CD4-positive, alpha-beta memory T cell (primary cell): ENCODE measurements at regions not wholly inside any gene's neighbourhood (a gene's known extent, or its start where the extent isn't known, plus 50 kb on each side); places are given as distances from the start of the nearest gene placed in this dataset.

Experiments
- CTCF ChIA-PET: fragments of 350-600 bp; sonication (Branson Sonifier 250); formaldehyde crosslinking; loops from one replicate; lab custom pipeline; 2021; ENCODE audit warnings: inconsistent platforms; ENCODE audit not compliant: partially characterized antibody; lab: Charles Lee
- POLR2A ChIA-PET: fragments of 350-600 bp; sonication (Branson Sonifier 250); formaldehyde crosslinking; loops from one replicate; lab custom pipeline; 2021; ENCODE audit not compliant: partially characterized antibody; lab: Charles Lee
- DNase-seq, 5 donors: peaks; one replicate each; pipeline versions ENCODE4 v3.0.0 to v3.0.0-alpha.2; 2020 to 2022; ENCODE audit warnings: mixed read lengths in 1 of 5
- H3K27ac ChIP-seq: one replicate; pipeline ENCODE4 v1.7.0; 2013; ENCODE audit warnings: low read depth, low read length
- H3K27me3 ChIP-seq: 2 replicates; pipeline ENCODE4 v1.7.0; 2013; ENCODE audit warnings: mild to moderate bottlenecking, low read length, moderate library complexity; ENCODE audit not compliant: insufficient read depth
- H3K36me3 ChIP-seq: 2 replicates; pipeline ENCODE4 v1.7.0; 2013; ENCODE audit warnings: mild to moderate bottlenecking, low read length, moderate library complexity; ENCODE audit not compliant: insufficient read depth
- H3K4me1 ChIP-seq: 2 replicates; pipeline ENCODE4 v1.7.0; 2013; ENCODE audit warnings: mild to moderate bottlenecking, low read length, moderate library complexity; ENCODE audit not compliant: insufficient read depth
- H3K4me3 ChIP-seq, 2 donors: one replicate each; pipeline ENCODE4 v1.7.0; 2013; ENCODE audit warnings: low read length in 2 of 2, mild to moderate bottlenecking in 1 of 2
- H3K9me3 ChIP-seq, 2 donors: one replicate each; pipeline ENCODE4 v1.7.0; 2013; ENCODE audit warnings: low read length in 2 of 2, control low read depth in 1 of 2; ENCODE audit not compliant: control insufficient read depth in 1 of 2
- H3K27ac Mint-ChIP-seq, 7 donors: one replicate each; pipeline ENCODE4 v1.8.0; 2020 to 2021; ENCODE audit warnings: mixed read lengths in 7 of 7, mild to moderate bottlenecking in 6 of 7, inconsistent platforms in 3 of 7, moderate library complexity in 3 of 7
- H3K27me3 Mint-ChIP-seq, 2 donors: one replicate each; pipeline ENCODE4 v1.8.0; 2020 to 2021; ENCODE audit warnings: mixed read lengths in 2 of 2
- H3K36me3 Mint-ChIP-seq, 2 donors: one replicate each; pipeline ENCODE4 v1.8.0; 2020 to 2021; ENCODE audit warnings: mixed read lengths in 2 of 2, inconsistent platforms in 1 of 2, mild to moderate bottlenecking in 1 of 2
- H3K4me1 Mint-ChIP-seq, 4 donors: one replicate each; pipeline ENCODE4 v1.8.0; 2020 to 2021; ENCODE audit warnings: mixed read lengths in 4 of 4, mild to moderate bottlenecking in 1 of 4
- H3K4me3 Mint-ChIP-seq, 8 donors: one replicate each; pipeline ENCODE4 v1.8.0; 2020 to 2021; ENCODE audit warnings: mixed read lengths in 8 of 8, mild to moderate bottlenecking in 7 of 8, moderate library complexity in 6 of 8, inconsistent platforms in 3 of 8
- H3K9me3 Mint-ChIP-seq, 8 donors: one replicate each; pipeline ENCODE4 v1.8.0; 2020 to 2021; ENCODE audit warnings: mixed read lengths in 8 of 8, mild to moderate bottlenecking in 5 of 8, inconsistent platforms in 3 of 8, moderate library complexity in 1 of 8
- intact Hi-C: fragments of 100-400 bp; cut with micrococcal nuclease; formaldehyde crosslinking; loops from one replicate; pipeline ENCODE4 v1.15.1; 2023

GRCh38 chr1:30450148-30450817 lies 273.1 kb downstream of the MATN1 start:
- Histone ChIP-seq H3K9me3 (no peaks in the 10 kb centered on the region), H3K27ac (no peak overlapping the region), H3K4me1 (no peaks in the 10 kb centered on the region), H3K27me3 (no peaks in the 10 kb centered on the region), H3K4me3 (no peak overlapping the region), H3K36me3 (no peaks in the 10 kb centered on the region)
- Mint-ChIP-seq H3K27me3 (peaks cover 0 to 3% of the 10 kb centered on the region in 2 donors), H3K36me3 (no peaks in the 10 kb centered on the region), H3K4me1 (no peaks in the 10 kb centered on the region), H3K27ac (no peak overlapping the region), H3K9me3 (peaks cover 0 to 4% (median 0%) of the 10 kb centered on the region in 8 donors), H3K4me3 (no peak overlapping the region)
- no peak for DNase-seq
- intact Hi-C loops, result no loop called here
- ChIA-PET POLR2A (no interaction called here), CTCF (no interaction called here)

DNA sequence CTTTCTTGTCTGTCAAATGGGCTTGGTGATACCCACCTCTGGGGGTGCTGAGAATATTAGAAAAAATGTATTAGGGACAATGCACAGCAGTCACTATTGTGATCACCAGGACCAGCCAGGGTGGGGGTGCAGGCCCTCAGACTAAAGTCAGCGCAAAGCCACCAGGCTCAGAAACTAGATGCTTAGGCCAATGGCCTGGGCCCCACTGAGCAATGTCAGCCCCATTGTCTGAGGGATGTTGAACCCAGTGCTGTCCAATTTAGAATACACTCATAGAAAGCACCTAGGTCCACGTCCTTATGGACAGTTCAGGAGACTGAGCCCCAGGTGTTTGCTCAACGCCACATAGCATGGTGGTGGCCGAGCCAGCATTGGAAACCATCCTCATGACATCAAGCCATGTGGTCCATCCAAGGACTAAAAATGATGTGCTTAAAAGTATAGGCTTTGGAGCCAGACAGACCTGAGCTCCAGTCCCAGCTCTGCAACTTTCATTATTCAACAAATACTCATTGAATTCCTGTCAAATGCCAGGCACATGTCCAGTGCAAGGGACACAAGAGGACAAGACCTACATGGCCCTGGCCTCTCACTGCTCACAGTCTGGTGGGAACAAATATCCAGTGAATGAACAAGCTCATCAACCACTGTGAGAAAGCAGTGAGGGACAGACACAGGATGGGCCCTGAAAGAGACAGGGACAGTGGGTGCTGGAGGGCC lies 273.8 kb downstream of the MATN1 start:
- no peaks in the 10 kb centered on the region for H3K9me3 ChIP-seq
- no peak overlapping the region for H3K27ac ChIP-seq
- H3K27me3 ChIP-seq, result no peaks in the 10 kb centered on the region
- H3K4me3 Mint-ChIP-seq, result no peak overlapping the region
- H3K27ac Mint-ChIP-seq, result no peak overlapping the region
- H3K9me3 Mint-ChIP-seq, result peaks cover 0 to 5% (median 0%) of the 10 kb centered on the region in 8 donors
- no peaks in the 10 kb centered on the region for H3K4me1 ChIP-seq
- no peaks in the 10 kb centered on the region for H3K4me1 Mint-ChIP-seq
- no peak for DNase-seq
- H3K4me3 ChIP-seq, result no peak overlapping the region
- no peaks in the 10 kb centered on the region for H3K36me3 Mint-ChIP-seq
- peaks cover 0 to 4% of the 10 kb centered on the region in 2 donors for H3K27me3 Mint-ChIP-seq
- ChIA-PET CTCF (no interaction called here), POLR2A (no interaction called here)
- intact Hi-C loops, result no loop called here
- no peaks in the 10 kb centered on the region for H3K36me3 ChIP-seq

GRCh38 chr1:30449003-30449402 lies 274.4 kb downstream of the MATN1 start:
- no peak overlapping the region for H3K4me3 ChIP-seq
- peaks cover 0 to 7% (median 2%) of the 10 kb centered on the region in 8 donors for H3K9me3 Mint-ChIP-seq
- no peaks in the 10 kb centered on the region for H3K9me3 ChIP-seq
- intact Hi-C loops, result no loop called here
- DNase-seq, result no peak
- H3K27me3 ChIP-seq, result no peaks in the 10 kb centered on the region
- no peaks in the 10 kb centered on the region for H3K36me3 Mint-ChIP-seq
- ChIA-PET CTCF (no interaction called here), POLR2A (no interaction called here)
- no peak overlapping the region for H3K4me3 Mint-ChIP-seq
- H3K4me1 ChIP-seq, result no peaks in the 10 kb centered on the region
- no peak overlapping the region for H3K27ac ChIP-seq
- no peaks in the 10 kb centered on the region for H3K36me3 ChIP-seq
- H3K4me1 Mint-ChIP-seq, result no peaks in the 10 kb centered on the region
- no peak overlapping the region for H3K27ac Mint-ChIP-seq
- peaks cover 0 to 4% of the 10 kb centered on the region in 2 donors for H3K27me3 Mint-ChIP-seq

DNA sequence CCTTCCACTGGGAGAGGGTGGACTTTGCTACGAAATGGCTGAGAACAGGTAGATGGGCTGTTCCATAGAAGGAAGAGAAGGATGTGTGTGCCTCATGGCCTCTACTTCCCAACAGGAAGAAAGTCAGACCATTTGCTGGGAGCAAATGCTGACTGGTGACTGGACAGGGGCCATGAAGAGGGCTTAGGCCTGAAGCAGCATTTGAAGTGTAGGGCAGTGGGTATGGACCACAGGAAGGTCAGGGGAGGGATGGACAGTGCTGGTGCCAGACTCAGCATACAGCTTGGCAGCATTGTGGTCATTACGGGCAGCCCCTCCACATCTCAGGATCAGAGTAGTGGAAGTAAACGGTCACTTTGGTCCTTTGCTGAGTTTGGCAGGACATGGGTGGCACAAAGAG lies 275.7 kb downstream of the MATN1 start:
- no peak overlapping the region for H3K4me3 ChIP-seq
- no peak overlapping the region for H3K27ac ChIP-seq
- H3K4me1 Mint-ChIP-seq, result no peaks in the 10 kb centered on the region
- H3K27me3 Mint-ChIP-seq, result peaks cover 0 to 4% of the 10 kb centered on the region in 2 donors
- CTCF ChIA-PET, result no interaction called here
- POLR2A ChIA-PET, result no interaction called here
- H3K27ac Mint-ChIP-seq, result no peak overlapping the region
- H3K9me3 ChIP-seq, result no peaks in the 10 kb centered on the region
- H3K4me3 Mint-ChIP-seq, result no peak overlapping the region
- intact Hi-C loops, result no loop called here
- no peaks in the 10 kb centered on the region for H3K36me3 ChIP-seq
- no peaks in the 10 kb centered on the region for H3K4me1 ChIP-seq
- H3K9me3 Mint-ChIP-seq, result peaks cover 0 to 6% (median 2%) of the 10 kb centered on the region in 8 donors
- no peaks in the 10 kb centered on the region for H3K27me3 ChIP-seq
- no peaks in the 10 kb centered on the region for H3K36me3 Mint-ChIP-seq
- no peak for DNase-seq

DNA sequence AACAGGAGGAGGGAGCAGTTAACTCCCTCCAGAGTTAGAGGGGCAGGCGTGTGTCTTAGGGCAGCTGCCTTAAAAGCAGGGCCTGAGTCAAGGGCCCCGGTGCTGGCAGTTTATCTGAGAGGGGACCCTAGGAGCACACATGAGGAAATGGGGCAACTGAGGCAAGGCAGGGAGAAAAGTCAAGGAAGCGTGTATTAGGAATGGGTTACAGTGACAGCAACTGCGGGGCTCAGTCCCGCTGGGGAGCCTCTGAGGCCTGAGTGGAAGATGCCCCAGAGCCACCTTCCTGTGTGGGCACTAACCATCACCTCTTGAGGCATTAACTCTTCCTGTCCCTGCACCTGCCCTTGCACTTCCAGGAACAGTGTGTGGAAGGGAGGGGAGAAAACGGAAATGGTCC lies 276.3 kb downstream of the MATN1 start:
- Histone ChIP-seq H3K27me3 (no peaks in the 10 kb centered on the region), H3K4me3 (no peak overlapping the region), H3K4me1 (no peaks in the 10 kb centered on the region), H3K27ac (no peak overlapping the region), H3K9me3 (no peaks in the 10 kb centered on the region), H3K36me3 (no peaks in the 10 kb centered on the region)
- H3K4me1 Mint-ChIP-seq, result no peaks in the 10 kb centered on the region
- H3K4me3 Mint-ChIP-seq, result no peak overlapping the region
- no peaks in the 10 kb centered on the region for H3K36me3 Mint-ChIP-seq
- ChIA-PET POLR2A (no interaction called here), CTCF (no interaction called here)
- H3K27ac Mint-ChIP-seq, result no peak overlapping the region
- intact Hi-C loops, result no loop called here
- peaks cover 0 to 6% (median 2%) of the 10 kb centered on the region in 8 donors for H3K9me3 Mint-ChIP-seq
- peaks cover 0 to 3% of the 10 kb centered on the region in 2 donors for H3K27me3 Mint-ChIP-seq
- DNase-seq, result no peak

GRCh38 chr1:30446508-30446907 lies 276.9 kb downstream of the MATN1 start:
- H3K27me3 Mint-ChIP-seq, result peaks cover 0 to 2% of the 10 kb centered on the region in 2 donors
- H3K27ac Mint-ChIP-seq, result no peak overlapping the region
- H3K4me3 ChIP-seq, result no peak overlapping the region
- no peaks in the 10 kb centered on the region for H3K36me3 ChIP-seq
- peaks cover 0 to 6% (median 2%) of the 10 kb centered on the region in 8 donors for H3K9me3 Mint-ChIP-seq
- CTCF ChIA-PET, result no interaction called here
- H3K4me1 Mint-ChIP-seq, result no peaks in the 10 kb centered on the region
- no peak overlapping the region for H3K4me3 Mint-ChIP-seq
- no peaks in the 10 kb centered on the region for H3K36me3 Mint-ChIP-seq
- no peaks in the 10 kb centered on the region for H3K4me1 ChIP-seq
- no peak for DNase-seq
- no peaks in the 10 kb centered on the region for H3K9me3 ChIP-seq
- H3K27me3 ChIP-seq, result no peaks in the 10 kb centered on the region
- intact Hi-C loops, result no loop called here
- POLR2A ChIA-PET, result no interaction called here
- H3K27ac ChIP-seq, result no peak overlapping the region

DNA sequence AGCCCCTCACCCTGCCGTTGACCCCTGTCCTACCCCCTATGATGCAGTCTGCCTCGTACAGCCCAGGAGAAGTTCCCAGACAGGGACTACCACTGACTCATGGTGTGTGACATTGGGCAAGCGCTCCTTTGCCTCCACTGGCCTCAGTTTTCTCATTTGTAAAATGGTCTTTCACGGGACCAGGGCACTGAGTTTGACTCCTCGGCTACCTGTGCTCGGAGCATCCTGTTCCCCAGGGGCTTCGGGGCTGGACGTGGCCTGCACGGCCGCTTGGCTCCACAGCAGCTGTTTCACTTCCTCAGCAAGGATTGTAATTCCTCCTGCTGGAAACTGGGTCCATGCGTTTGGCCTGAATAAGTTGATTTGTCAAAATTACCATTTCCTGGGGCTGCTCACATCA lies 277.3 kb downstream of the MATN1 start:
- POLR2A ChIA-PET, result no interaction called here
- Histone ChIP-seq H3K27me3 (no peaks in the 10 kb centered on the region), H3K36me3 (no peaks in the 10 kb centered on the region), H3K27ac (no peak overlapping the region), H3K9me3 (no peaks in the 10 kb centered on the region), H3K4me3 (no peak overlapping the region), H3K4me1 (no peaks in the 10 kb centered on the region)
- CTCF ChIA-PET, result no interaction called here
- no peak for DNase-seq
- intact Hi-C loops, result no loop called here
- H3K27ac Mint-ChIP-seq, result no peak overlapping the region
- H3K4me1 Mint-ChIP-seq, result no peaks in the 10 kb centered on the region
- H3K4me3 Mint-ChIP-seq, result no peak overlapping the region
- peaks cover 0 to 2% of the 10 kb centered on the region in 2 donors for H3K27me3 Mint-ChIP-seq
- H3K9me3 Mint-ChIP-seq, result peaks cover 0 to 6% (median 2%) of the 10 kb centered on the region in 8 donors
- no peaks in the 10 kb centered on the region for H3K36me3 Mint-ChIP-seq
